GM23338 (cell line): ENCODE measurements at regions not wholly inside any gene's neighbourhood (a gene's known extent, or its start where the extent isn't known, plus 50 kb on each side); places are given as distances from the start of the nearest gene placed in this dataset.

Source experiments
- ATAC-seq: fragments of 200-7000 bp; cut with Tn5 transposase; 3 replicates; pipeline ENCODE4 v1.9.1; 2020
- DNase-seq: peaks from one replicate; pipeline ENCODE4 v3.0.0-alpha.2; 2015; ENCODE audit warnings: low spot score
- H2AFZ ChIP-seq: fragments of 200-600 bp; sonication (generic); 2 replicates; pipeline ENCODE4 v1.8.0; 2016; ENCODE audit warnings: antibody characterized with exemption, mild to moderate bottlenecking, moderate library complexity
- H3F3A ChIP-seq: fragments of 200-600 bp; sonication (generic); replicated peaks from 2 replicates; pipeline ENCODE4 v1.8.0; 2017; ENCODE audit warnings: antibody characterized with exemption, mixed run types, low read depth
- H3K27ac ChIP-seq: fragments of 200-600 bp; sonication (generic); 2 replicates; pipeline ENCODE4 v1.6.1; 2016; ENCODE audit warnings: low read depth
- H3K27me3 ChIP-seq: fragments of 200-600 bp; sonication (generic); 2 replicates; pipeline ENCODE4 v1.8.0; 2016; ENCODE audit warnings: mild to moderate bottlenecking, mixed run types, moderate library complexity; ENCODE audit not compliant: insufficient read depth
- H3K36me3 ChIP-seq: fragments of 200-600 bp; sonication (generic); 2 replicates; pipeline ENCODE4 v1.8.0; 2016; ENCODE audit warnings: mild to moderate bottlenecking; ENCODE audit not compliant: insufficient read depth
- H3K4me1 ChIP-seq: fragments of 200-600 bp; sonication (generic); 2 replicates; pipeline ENCODE4 v1.8.0; 2016; ENCODE audit warnings: mild to moderate bottlenecking, moderate library complexity; ENCODE audit not compliant: insufficient read depth
- H3K4me2 ChIP-seq: fragments of 200-600 bp; sonication (generic); 2 replicates; pipeline ENCODE4 v1.7.1; 2017; ENCODE audit warnings: mixed run types
- H3K4me3 ChIP-seq: fragments of 200-600 bp; sonication (generic); 2 replicates; pipeline ENCODE4 v1.6.1; 2016; ENCODE audit warnings: mixed run types
- H3K79me2 ChIP-seq: fragments of 200-600 bp; sonication (generic); replicated peaks from 2 replicates; pipeline ENCODE4 v1.8.0; 2017; ENCODE audit warnings: mild to moderate bottlenecking; ENCODE audit not compliant: insufficient read depth
- H3K9me2 ChIP-seq: fragments of 200-600 bp; sonication (generic); 2 replicates; pipeline ENCODE4 v1.8.0; 2017; ENCODE audit not compliant: insufficient read depth
- H4K20me1 ChIP-seq: fragments of 200-600 bp; sonication (generic); replicated peaks from 2 replicates; pipeline ENCODE4 v1.8.0; 2017; ENCODE audit warnings: mild to moderate bottlenecking; ENCODE audit not compliant: insufficient read depth
- H3K27ac Mint-ChIP-seq: 2 replicates; pipeline ENCODE4 v1.8.0; 2020; ENCODE audit warnings: inconsistent platforms, mild to moderate bottlenecking, moderate library complexity, mixed read lengths
- H3K27me3 Mint-ChIP-seq: 3 replicates; pipeline ENCODE4 v1.8.0; 2022; ENCODE audit warnings: low read depth, mild to moderate bottlenecking, moderate library complexity, mixed read lengths, inconsistent platforms; ENCODE audit not compliant: insufficient read depth, poor library complexity
- H3K36me3 Mint-ChIP-seq: 3 replicates; pipeline ENCODE4 v1.8.0; 2021; ENCODE audit warnings: low read depth, mild to moderate bottlenecking, inconsistent platforms, moderate library complexity, mixed read lengths
- H3K4me1 Mint-ChIP-seq: 3 replicates; pipeline ENCODE4 v1.8.0; 2020; ENCODE audit warnings: mild to moderate bottlenecking, inconsistent platforms, mixed read lengths
- H3K4me3 Mint-ChIP-seq: 3 replicates; pipeline ENCODE4 v1.8.0; 2021; ENCODE audit warnings: moderate library complexity, mild to moderate bottlenecking, inconsistent platforms, mixed read lengths
- H3K9me3 Mint-ChIP-seq: 3 replicates; pipeline ENCODE4 v1.8.0; 2020; ENCODE audit warnings: moderate library complexity, mild to moderate bottlenecking, inconsistent platforms, mixed read lengths
- CREB1 ChIP-seq: fragments of 250-450 bp; sonication (Bioruptor Pico); IDR thresholded peaks from 2 replicates; pipeline ENCODE4 v1.5.0; 2020; ENCODE audit warnings: low read depth, mild to moderate bottlenecking, moderate library complexity
- EZH2 ChIP-seq: fragments of 200-600 bp; sonication (generic); IDR thresholded peaks from one replicate; pipeline ENCODE4 v1.8.0; 2017; ENCODE audit warnings: antibody characterized with exemption, mild to moderate bottlenecking, low read depth; ENCODE audit not compliant: unreplicated experiment
- EZH2phosphoT487 ChIP-seq: fragments of 200-600 bp; sonication (generic); IDR thresholded peaks from one replicate; pipeline ENCODE4 v1.8.1; 2018; ENCODE audit warnings: antibody characterized with exemption; ENCODE audit not compliant: unreplicated experiment
- JUNB ChIP-seq: IDR thresholded peaks from one replicate; pipeline ENCODE4 v1.6.1; 2016; ENCODE audit warnings: antibody characterized with exemption; ENCODE audit not compliant: unreplicated experiment
- NANOG ChIP-seq: IDR thresholded peaks from 2 replicates; pipeline ENCODE4 v1.6.1; 2016; ENCODE audit warnings: antibody characterized with exemption, borderline replicate concordance
- POLR2AphosphoS5 ChIP-seq: IDR thresholded peaks from 2 replicates; pipeline ENCODE4 v1.6.1; 2016; ENCODE audit warnings: antibody characterized with exemption, low read depth
- STAT1 ChIP-seq: IDR thresholded peaks from one replicate; pipeline ENCODE4 v1.6.1; 2016; ENCODE audit warnings: antibody characterized with exemption; ENCODE audit not compliant: unreplicated experiment
- ZNF114 ChIP-seq: fragments of 250-450 bp; sonication (Bioruptor Pico); IDR thresholded peaks from 2 replicates; pipeline ENCODE4 v1.5.0; 2020; ENCODE audit warnings: mild to moderate bottlenecking, moderate library complexity
- ZNF331 ChIP-seq: fragments of 250-450 bp; sonication (Bioruptor Pico); IDR thresholded peaks from 2 replicates; pipeline ENCODE4 v1.5.0; 2020; ENCODE audit warnings: low read depth, mild to moderate bottlenecking, moderate library complexity
- TF ChIP-seq, protein P1 (sequence below): IDR thresholded peaks from 2 replicates; pipeline ENCODE4 v1.6.1; 2016; ENCODE audit warnings: antibody characterized with exemption
- TF ChIP-seq, protein P2 (sequence below): IDR thresholded peaks from one replicate; pipeline ENCODE4 v1.6.1; 2018; ENCODE audit warnings: antibody characterized with exemption; ENCODE audit not compliant: unreplicated experiment
- TF ChIP-seq, protein P3 (sequence below), 2 experiments: fragments of 200-600 bp in 1 of 2; sonication (generic) in 1 of 2; conservative IDR thresholded peaks; 2 replicates each; pipeline versions ENCODE4 v1.5.1 to v1.6.1; 2016 to 2017; ENCODE audit warnings: antibody characterized with exemption in 2 of 2, low read depth in 2 of 2, mild to moderate bottlenecking in 2 of 2, moderate library complexity in 1 of 2
- TF ChIP-seq, protein P4 (sequence below): fragments of 250-450 bp; sonication (Bioruptor Pico); IDR thresholded peaks from 2 replicates; pipeline ENCODE4 v1.5.0; 2020; ENCODE audit warnings: mild to moderate bottlenecking, moderate library complexity

DNA sequence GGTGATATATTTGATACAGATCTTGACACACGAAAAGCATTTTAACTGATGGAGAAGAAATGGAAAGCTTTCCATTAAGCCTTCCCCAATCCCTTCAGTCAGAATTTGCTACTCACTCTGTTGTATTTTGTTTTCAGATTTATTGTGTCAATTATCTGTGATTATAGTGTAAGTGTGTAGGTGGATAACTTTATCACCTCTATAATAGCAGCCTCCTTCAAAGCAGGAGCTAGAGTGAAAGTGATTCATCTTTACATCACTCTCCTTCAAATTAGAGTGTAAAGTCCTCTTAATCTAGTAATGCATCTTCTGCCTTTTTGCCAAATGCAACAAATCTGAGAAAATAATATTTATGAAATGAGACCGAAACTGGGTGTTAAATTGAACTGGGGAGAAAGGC lies 459.7 kb upstream of the ZP4 start:
- Histone ChIP-seq H3K27ac (no peak overlapping the region), H3F3A (no peaks in the 10 kb centered on the region), H4K20me1 (no peaks in the 10 kb centered on the region), H3K36me3 (no peaks in the 10 kb centered on the region), H3K27me3 (no peaks in the 10 kb centered on the region), H3K4me1 (no peaks in the 10 kb centered on the region), H3K79me2 (no peaks in the 10 kb centered on the region), H3K4me3 (no peak overlapping the region), H3K4me2 (no peak overlapping the region), H3K9me2 (no peaks in the 10 kb centered on the region), H2AFZ (no peak overlapping the region)
- H3K27ac Mint-ChIP-seq = no peak overlapping the region
- no peak overlapping the region for H3K4me3 Mint-ChIP-seq
- no peaks in the 10 kb centered on the region for H3K4me1 Mint-ChIP-seq
- DNase-seq (no peak), ATAC-seq (no peak)
- TF ChIP-seq, protein P1, sequence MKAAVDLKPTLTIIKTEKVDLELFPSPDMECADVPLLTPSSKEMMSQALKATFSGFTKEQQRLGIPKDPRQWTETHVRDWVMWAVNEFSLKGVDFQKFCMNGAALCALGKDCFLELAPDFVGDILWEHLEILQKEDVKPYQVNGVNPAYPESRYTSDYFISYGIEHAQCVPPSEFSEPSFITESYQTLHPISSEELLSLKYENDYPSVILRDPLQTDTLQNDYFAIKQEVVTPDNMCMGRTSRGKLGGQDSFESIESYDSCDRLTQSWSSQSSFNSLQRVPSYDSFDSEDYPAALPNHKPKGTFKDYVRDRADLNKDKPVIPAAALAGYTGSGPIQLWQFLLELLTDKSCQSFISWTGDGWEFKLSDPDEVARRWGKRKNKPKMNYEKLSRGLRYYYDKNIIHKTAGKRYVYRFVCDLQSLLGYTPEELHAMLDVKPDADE = no peak
- TF ChIP-seq EZH2 (no peak), CREB1 (no peak), STAT1 (no peak), JUNB (no peak), NANOG (no peak), ZNF114 (CRISPR knock-in tag) (no peak), ZNF331 (no peak), EZH2phosphoT487 (no peak), POLR2AphosphoS5 (no peak)
- TF ChIP-seq, protein P2, sequence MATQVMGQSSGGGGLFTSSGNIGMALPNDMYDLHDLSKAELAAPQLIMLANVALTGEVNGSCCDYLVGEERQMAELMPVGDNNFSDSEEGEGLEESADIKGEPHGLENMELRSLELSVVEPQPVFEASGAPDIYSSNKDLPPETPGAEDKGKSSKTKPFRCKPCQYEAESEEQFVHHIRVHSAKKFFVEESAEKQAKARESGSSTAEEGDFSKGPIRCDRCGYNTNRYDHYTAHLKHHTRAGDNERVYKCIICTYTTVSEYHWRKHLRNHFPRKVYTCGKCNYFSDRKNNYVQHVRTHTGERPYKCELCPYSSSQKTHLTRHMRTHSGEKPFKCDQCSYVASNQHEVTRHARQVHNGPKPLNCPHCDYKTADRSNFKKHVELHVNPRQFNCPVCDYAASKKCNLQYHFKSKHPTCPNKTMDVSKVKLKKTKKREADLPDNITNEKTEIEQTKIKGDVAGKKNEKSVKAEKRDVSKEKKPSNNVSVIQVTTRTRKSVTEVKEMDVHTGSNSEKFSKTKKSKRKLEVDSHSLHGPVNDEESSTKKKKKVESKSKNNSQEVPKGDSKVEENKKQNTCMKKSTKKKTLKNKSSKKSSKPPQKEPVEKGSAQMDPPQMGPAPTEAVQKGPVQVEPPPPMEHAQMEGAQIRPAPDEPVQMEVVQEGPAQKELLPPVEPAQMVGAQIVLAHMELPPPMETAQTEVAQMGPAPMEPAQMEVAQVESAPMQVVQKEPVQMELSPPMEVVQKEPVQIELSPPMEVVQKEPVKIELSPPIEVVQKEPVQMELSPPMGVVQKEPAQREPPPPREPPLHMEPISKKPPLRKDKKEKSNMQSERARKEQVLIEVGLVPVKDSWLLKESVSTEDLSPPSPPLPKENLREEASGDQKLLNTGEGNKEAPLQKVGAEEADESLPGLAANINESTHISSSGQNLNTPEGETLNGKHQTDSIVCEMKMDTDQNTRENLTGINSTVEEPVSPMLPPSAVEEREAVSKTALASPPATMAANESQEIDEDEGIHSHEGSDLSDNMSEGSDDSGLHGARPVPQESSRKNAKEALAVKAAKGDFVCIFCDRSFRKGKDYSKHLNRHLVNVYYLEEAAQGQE = no peak
- TF ChIP-seq, protein P3, sequence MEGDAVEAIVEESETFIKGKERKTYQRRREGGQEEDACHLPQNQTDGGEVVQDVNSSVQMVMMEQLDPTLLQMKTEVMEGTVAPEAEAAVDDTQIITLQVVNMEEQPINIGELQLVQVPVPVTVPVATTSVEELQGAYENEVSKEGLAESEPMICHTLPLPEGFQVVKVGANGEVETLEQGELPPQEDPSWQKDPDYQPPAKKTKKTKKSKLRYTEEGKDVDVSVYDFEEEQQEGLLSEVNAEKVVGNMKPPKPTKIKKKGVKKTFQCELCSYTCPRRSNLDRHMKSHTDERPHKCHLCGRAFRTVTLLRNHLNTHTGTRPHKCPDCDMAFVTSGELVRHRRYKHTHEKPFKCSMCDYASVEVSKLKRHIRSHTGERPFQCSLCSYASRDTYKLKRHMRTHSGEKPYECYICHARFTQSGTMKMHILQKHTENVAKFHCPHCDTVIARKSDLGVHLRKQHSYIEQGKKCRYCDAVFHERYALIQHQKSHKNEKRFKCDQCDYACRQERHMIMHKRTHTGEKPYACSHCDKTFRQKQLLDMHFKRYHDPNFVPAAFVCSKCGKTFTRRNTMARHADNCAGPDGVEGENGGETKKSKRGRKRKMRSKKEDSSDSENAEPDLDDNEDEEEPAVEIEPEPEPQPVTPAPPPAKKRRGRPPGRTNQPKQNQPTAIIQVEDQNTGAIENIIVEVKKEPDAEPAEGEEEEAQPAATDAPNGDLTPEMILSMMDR (conservative IDR thresholded peaks at IDR 0.05; ENCODE audit: low read depth in 2 of 2) = no peak
- TF ChIP-seq, protein P4, sequence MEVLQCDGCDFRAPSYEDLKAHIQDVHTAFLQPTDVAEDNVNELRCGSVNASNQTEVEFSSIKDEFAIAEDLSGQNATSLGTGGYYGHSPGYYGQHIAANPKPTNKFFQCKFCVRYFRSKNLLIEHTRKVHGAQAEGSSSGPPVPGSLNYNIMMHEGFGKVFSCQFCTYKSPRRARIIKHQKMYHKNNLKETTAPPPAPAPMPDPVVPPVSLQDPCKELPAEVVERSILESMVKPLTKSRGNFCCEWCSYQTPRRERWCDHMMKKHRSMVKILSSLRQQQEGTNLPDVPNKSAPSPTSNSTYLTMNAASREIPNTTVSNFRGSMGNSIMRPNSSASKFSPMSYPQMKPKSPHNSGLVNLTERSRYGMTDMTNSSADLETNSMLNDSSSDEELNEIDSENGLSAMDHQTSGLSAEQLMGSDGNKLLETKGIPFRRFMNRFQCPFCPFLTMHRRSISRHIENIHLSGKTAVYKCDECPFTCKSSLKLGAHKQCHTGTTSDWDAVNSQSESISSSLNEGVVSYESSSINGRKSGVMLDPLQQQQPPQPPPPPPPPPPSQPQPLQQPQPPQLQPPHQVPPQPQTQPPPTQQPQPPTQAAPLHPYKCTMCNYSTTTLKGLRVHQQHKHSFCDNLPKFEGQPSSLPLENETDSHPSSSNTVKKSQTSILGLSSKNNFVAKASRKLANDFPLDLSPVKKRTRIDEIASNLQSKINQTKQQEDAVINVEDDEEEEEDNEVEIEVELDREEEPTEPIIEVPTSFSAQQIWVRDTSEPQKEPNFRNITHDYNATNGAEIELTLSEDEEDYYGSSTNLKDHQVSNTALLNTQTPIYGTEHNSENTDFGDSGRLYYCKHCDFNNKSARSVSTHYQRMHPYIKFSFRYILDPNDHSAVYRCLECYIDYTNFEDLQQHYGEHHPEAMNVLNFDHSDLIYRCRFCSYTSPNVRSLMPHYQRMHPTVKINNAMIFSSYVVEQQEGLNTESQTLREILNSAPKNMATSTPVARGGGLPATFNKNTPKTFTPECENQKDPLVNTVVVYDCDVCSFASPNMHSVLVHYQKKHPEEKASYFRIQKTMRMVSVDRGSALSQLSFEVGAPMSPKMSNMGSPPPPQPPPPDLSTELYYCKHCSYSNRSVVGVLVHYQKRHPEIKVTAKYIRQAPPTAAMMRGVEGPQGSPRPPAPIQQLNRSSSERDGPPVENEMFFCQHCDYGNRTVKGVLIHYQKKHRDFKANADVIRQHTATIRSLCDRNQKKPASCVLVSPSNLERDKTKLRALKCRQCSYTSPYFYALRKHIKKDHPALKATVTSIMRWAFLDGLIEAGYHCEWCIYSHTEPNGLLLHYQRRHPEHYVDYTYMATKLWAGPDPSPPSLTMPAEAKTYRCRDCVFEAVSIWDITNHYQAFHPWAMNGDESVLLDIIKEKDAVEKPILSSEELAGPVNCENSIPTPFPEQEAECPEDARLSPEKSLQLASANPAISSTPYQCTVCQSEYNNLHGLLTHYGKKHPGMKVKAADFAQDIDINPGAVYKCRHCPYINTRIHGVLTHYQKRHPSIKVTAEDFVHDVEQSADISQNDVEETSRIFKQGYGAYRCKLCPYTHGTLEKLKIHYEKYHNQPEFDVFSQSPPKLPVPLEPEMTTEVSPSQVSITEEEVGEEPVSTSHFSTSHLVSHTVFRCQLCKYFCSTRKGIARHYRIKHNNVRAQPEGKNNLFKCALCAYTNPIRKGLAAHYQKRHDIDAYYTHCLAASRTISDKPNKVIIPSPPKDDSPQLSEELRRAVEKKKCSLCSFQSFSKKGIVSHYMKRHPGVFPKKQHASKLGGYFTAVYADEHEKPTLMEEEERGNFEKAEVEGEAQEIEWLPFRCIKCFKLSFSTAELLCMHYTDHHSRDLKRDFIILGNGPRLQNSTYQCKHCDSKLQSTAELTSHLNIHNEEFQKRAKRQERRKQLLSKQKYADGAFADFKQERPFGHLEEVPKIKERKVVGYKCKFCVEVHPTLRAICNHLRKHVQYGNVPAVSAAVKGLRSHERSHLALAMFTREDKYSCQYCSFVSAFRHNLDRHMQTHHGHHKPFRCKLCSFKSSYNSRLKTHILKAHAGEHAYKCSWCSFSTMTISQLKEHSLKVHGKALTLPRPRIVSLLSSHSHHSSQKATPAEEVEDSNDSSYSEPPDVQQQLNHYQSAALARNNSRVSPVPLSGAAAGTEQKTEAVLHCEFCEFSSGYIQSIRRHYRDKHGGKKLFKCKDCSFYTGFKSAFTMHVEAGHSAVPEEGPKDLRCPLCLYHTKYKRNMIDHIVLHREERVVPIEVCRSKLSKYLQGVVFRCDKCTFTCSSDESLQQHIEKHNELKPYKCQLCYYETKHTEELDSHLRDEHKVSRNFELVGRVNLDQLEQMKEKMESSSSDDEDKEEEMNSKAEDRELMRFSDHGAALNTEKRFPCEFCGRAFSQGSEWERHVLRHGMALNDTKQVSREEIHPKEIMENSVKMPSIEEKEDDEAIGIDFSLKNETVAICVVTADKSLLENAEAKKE = no peak
- peaks cover 4% of the 10 kb centered on the region for H3K9me3 Mint-ChIP-seq
- H3K27me3 Mint-ChIP-seq = no peaks in the 10 kb centered on the region
- peaks cover 10% of the 10 kb centered on the region for H3K36me3 Mint-ChIP-seq
